ENCODE measurements at regions not wholly inside any gene's neighbourhood (a gene's known extent, or its start where the extent isn't known, plus 50 kb on each side); places are given as distances from the start of the nearest gene placed in this dataset.

DNA sequence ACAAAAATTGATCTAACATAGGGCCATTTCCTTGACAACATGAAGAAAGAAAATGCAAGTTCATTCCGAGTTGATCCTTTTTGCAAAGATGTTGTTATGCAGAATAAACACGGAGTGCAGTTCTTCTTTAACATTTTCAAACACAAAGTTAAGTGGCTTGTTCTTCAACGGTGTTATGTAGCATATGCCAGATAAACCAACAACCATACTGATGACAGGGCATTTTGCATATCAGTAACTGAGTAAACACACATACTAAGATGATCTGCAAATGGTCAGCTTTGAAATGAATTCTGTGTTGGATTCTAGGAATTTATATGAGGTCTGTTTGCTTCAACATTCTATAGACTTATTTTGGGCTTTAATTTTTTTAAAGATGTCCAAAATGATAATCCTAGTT lies 266.4 kb downstream of the GPD2 start:
- TF ChIP-seq ZC3H10 (CRISPR knock-in tag; IDR thresholded peaks at IDR 0.05), result no peak
- no peak for TF ChIP-seq ZFP3 (CRISPR knock-in tag; IDR thresholded peaks at IDR 0.05)
- TF ChIP-seq PPARA (CRISPR knock-in tag; IDR thresholded peaks at IDR 0.05; ENCODE audit: borderline replicate concordance), result no peak
- no peak for TF ChIP-seq ZNF8 (CRISPR knock-in tag; IDR thresholded peaks at IDR 0.05)
- TF ChIP-seq GLIS3 (CRISPR knock-in tag; IDR thresholded peaks at IDR 0.05), result no peak
- TF ChIP-seq BACH2 (CRISPR knock-in tag; IDR thresholded peaks at IDR 0.05; ENCODE audit: borderline replicate concordance), result no peak
- no peak for TF ChIP-seq RARB (CRISPR knock-in tag; IDR thresholded peaks at IDR 0.05)
- TF ChIP-seq ZNF70 (CRISPR knock-in tag; IDR thresholded peaks at IDR 0.05), result no peak
- no peak for TF ChIP-seq ARNTL (CRISPR knock-in tag; IDR thresholded peaks at IDR 0.05; ENCODE audit: borderline replicate concordance, low read depth)
- no peak for TF ChIP-seq TCF4 (CRISPR knock-in tag; IDR thresholded peaks at IDR 0.05; ENCODE audit: borderline replicate concordance)
- TF ChIP-seq OSR1 (CRISPR knock-in tag; IDR thresholded peaks at IDR 0.05), result no peak
- TF ChIP-seq CSDC2 (CRISPR knock-in tag; IDR thresholded peaks at IDR 0.05), result no peak
- TF ChIP-seq ZNF565 (CRISPR knock-in tag; conservative IDR thresholded peaks at IDR 0.05; ENCODE audit: low read depth), result no peak
- TF ChIP-seq, protein P1, sequence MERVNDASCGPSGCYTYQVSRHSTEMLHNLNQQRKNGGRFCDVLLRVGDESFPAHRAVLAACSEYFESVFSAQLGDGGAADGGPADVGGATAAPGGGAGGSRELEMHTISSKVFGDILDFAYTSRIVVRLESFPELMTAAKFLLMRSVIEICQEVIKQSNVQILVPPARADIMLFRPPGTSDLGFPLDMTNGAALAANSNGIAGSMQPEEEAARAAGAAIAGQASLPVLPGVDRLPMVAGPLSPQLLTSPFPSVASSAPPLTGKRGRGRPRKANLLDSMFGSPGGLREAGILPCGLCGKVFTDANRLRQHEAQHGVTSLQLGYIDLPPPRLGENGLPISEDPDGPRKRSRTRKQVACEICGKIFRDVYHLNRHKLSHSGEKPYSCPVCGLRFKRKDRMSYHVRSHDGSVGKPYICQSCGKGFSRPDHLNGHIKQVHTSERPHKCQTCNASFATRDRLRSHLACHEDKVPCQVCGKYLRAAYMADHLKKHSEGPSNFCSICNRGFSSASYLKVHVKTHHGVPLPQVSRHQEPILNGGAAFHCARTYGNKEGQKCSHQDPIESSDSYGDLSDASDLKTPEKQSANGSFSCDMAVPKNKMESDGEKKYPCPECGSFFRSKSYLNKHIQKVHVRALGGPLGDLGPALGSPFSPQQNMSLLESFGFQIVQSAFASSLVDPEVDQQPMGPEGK (CRISPR knock-in tag; IDR thresholded peaks at IDR 0.05; ENCODE audit: borderline replicate concordance), result no peak
- no peak for TF ChIP-seq SNAI2 (CRISPR knock-in tag; IDR thresholded peaks at IDR 0.05)
- no peak for TF ChIP-seq ZFP30 (CRISPR knock-in tag; IDR thresholded peaks at IDR 0.05)
- TF ChIP-seq, protein P2, sequence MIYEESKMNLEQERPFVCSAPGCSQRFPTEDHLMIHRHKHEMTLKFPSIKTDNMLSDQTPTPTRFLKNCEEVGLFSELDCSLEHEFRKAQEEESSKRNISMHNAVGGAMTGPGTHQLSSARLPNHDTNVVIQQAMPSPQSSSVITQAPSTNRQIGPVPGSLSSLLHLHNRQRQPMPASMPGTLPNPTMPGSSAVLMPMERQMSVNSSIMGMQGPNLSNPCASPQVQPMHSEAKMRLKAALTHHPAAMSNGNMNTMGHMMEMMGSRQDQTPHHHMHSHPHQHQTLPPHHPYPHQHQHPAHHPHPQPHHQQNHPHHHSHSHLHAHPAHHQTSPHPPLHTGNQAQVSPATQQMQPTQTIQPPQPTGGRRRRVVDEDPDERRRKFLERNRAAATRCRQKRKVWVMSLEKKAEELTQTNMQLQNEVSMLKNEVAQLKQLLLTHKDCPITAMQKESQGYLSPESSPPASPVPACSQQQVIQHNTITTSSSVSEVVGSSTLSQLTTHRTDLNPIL (CRISPR knock-in tag; IDR thresholded peaks at IDR 0.05; ENCODE audit: low read depth), result no peak
- TF ChIP-seq, protein P3, sequence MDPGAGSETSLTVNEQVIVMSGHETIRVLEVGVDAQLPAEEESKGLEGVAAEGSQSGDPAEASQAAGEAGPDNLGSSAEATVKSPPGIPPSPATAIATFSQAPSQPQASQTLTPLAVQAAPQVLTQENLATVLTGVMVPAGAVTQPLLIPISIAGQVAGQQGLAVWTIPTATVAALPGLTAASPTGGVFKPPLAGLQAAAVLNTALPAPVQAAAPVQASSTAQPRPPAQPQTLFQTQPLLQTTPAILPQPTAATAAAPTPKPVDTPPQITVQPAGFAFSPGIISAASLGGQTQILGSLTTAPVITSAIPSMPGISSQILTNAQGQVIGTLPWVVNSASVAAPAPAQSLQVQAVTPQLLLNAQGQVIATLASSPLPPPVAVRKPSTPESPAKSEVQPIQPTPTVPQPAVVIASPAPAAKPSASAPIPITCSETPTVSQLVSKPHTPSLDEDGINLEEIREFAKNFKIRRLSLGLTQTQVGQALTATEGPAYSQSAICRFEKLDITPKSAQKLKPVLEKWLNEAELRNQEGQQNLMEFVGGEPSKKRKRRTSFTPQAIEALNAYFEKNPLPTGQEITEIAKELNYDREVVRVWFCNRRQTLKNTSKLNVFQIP (CRISPR knock-in tag; IDR thresholded peaks at IDR 0.05; ENCODE audit: borderline replicate concordance, low read depth), result no peak
- no peak for ATAC-seq

DNA sequence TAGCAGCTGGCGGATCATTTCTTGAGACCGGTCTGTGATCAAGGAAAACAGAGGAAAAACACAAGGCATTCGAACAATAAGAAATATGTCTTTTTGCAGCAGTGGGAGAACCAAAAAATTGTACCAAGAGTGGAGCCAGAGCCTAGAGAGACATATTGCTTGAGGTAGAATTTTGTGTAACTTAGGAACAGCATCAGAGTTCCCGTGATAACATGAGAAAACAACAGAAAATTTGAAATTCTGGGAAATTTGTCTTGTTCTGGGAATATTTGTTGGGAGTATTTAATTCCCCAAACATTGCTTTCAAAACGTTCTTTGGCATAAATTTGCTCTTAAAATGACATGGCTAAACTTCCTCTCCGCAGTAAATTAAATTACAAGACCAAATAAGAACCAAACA lies 267.5 kb downstream of the GPD2 start:
- TF ChIP-seq BACH2 (CRISPR knock-in tag; IDR thresholded peaks at IDR 0.05; ENCODE audit: borderline replicate concordance) (no peak), ZC3H10 (CRISPR knock-in tag; IDR thresholded peaks at IDR 0.05) (no peak), ZFP3 (CRISPR knock-in tag; IDR thresholded peaks at IDR 0.05) (no peak), RARB (CRISPR knock-in tag; IDR thresholded peaks at IDR 0.05) (no peak), PPARA (CRISPR knock-in tag; IDR thresholded peaks at IDR 0.05; ENCODE audit: borderline replicate concordance) (no peak), SNAI2 (CRISPR knock-in tag; IDR thresholded peaks at IDR 0.05) (no peak)
- TF ChIP-seq, protein P1 (CRISPR knock-in tag; IDR thresholded peaks at IDR 0.05; ENCODE audit: borderline replicate concordance), result no peak
- no peak for ATAC-seq

DNA sequence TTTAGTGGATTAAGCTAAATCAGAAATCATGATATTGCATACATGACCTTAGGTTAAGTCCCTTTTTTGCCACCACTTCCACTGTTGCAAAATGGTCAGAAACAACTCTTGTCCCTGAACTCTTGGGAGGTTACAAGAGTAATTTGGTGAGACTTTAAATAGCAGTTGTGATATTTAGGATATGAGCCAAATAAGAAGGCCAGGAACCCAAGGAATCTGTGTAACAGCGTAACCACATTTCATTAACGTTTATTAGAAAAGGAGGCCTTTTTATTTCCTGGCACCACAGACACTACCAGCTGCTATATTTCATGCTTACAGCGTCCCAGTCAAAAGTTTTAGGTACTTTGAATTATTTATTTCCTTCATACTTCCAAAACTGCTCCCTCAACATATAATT lies 268.0 kb downstream of the GPD2 start:
- no peak for ATAC-seq
- TF ChIP-seq BACH2 (CRISPR knock-in tag; IDR thresholded peaks at IDR 0.05; ENCODE audit: borderline replicate concordance) (no peak), ISL1 (CRISPR knock-in tag; IDR thresholded peaks at IDR 0.05) (no peak), PPARA (CRISPR knock-in tag; IDR thresholded peaks at IDR 0.05; ENCODE audit: borderline replicate concordance) (no peak)

DNA sequence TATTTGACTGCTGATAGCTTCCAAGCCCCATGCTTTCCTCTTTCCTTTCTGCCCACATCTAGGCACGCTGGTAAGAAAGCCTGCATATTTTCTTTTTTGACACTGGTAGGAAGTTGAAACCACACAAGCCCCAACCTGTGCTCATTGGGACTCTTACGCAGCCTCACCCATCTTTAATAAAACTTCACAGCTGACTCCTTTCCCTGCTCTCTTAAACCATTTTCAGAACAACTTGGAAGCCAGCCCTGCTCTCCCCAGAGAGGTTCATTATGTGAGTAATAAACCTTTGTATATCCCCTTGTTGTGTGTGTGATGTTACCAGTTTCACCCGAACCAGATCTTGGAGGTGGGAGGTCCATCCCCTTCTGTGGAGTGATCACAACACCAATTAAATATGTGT lies 268.4 kb downstream of the GPD2 start:
- ATAC-seq, result no peak
- TF ChIP-seq ZNF8 (CRISPR knock-in tag; IDR thresholded peaks at IDR 0.05), result no peak
- no peak for TF ChIP-seq TCF4 (CRISPR knock-in tag; IDR thresholded peaks at IDR 0.05; ENCODE audit: borderline replicate concordance)
- TF ChIP-seq OSR1 (CRISPR knock-in tag; IDR thresholded peaks at IDR 0.05), result no peak
- no peak for TF ChIP-seq SNAI2 (CRISPR knock-in tag; IDR thresholded peaks at IDR 0.05)
- no peak for TF ChIP-seq ZNF565 (CRISPR knock-in tag; conservative IDR thresholded peaks at IDR 0.05; ENCODE audit: low read depth)
- TF ChIP-seq GLIS3 (CRISPR knock-in tag; IDR thresholded peaks at IDR 0.05), result no peak
- TF ChIP-seq CSDC2 (CRISPR knock-in tag; IDR thresholded peaks at IDR 0.05), result no peak
- TF ChIP-seq ZFP30 (CRISPR knock-in tag; IDR thresholded peaks at IDR 0.05), result no peak
- TF ChIP-seq, protein P1 (CRISPR knock-in tag; IDR thresholded peaks at IDR 0.05; ENCODE audit: borderline replicate concordance), result no peak
- no peak for TF ChIP-seq ZNF70 (CRISPR knock-in tag; IDR thresholded peaks at IDR 0.05)
- TF ChIP-seq ESRRG (CRISPR knock-in tag; IDR thresholded peaks at IDR 0.05), result no peak
- TF ChIP-seq BACH2 (CRISPR knock-in tag; IDR thresholded peaks at IDR 0.05; ENCODE audit: borderline replicate concordance), result no peak
- no peak for TF ChIP-seq ISL1 (CRISPR knock-in tag; IDR thresholded peaks at IDR 0.05)
- TF ChIP-seq, protein P4, sequence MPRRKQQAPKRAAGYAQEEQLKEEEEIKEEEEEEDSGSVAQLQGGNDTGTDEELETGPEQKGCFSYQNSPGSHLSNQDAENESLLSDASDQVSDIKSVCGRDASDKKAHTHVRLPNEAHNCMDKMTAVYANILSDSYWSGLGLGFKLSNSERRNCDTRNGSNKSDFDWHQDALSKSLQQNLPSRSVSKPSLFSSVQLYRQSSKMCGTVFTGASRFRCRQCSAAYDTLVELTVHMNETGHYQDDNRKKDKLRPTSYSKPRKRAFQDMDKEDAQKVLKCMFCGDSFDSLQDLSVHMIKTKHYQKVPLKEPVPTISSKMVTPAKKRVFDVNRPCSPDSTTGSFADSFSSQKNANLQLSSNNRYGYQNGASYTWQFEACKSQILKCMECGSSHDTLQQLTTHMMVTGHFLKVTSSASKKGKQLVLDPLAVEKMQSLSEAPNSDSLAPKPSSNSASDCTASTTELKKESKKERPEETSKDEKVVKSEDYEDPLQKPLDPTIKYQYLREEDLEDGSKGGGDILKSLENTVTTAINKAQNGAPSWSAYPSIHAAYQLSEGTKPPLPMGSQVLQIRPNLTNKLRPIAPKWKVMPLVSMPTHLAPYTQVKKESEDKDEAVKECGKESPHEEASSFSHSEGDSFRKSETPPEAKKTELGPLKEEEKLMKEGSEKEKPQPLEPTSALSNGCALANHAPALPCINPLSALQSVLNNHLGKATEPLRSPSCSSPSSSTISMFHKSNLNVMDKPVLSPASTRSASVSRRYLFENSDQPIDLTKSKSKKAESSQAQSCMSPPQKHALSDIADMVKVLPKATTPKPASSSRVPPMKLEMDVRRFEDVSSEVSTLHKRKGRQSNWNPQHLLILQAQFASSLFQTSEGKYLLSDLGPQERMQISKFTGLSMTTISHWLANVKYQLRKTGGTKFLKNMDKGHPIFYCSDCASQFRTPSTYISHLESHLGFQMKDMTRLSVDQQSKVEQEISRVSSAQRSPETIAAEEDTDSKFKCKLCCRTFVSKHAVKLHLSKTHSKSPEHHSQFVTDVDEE (CRISPR knock-in tag; IDR thresholded peaks at IDR 0.05), result no peak
- TF ChIP-seq TOX (CRISPR knock-in tag; IDR thresholded peaks at IDR 0.05; ENCODE audit: borderline replicate concordance), result no peak
